ENCODE measurements at regions not wholly inside any gene's neighbourhood (a gene's known extent, or its start where the extent isn't known, plus 50 kb on each side); places are given as distances from the start of the nearest gene placed in this dataset.
"Not testable (repeated sequence)": the region's sequence is repeated elsewhere in the genome, so short reads cannot be mapped to it uniquely, and the experiment has no call there.

GRCh38 chr1:191695865-191696264 is 462.4 kb upstream of the RGS18 start:
- no peak for DNase-seq

GRCh38 chr1:191696354-191696753 is 461.9 kb upstream of the RGS18 start:
- DNase-seq: no peak

DNA sequence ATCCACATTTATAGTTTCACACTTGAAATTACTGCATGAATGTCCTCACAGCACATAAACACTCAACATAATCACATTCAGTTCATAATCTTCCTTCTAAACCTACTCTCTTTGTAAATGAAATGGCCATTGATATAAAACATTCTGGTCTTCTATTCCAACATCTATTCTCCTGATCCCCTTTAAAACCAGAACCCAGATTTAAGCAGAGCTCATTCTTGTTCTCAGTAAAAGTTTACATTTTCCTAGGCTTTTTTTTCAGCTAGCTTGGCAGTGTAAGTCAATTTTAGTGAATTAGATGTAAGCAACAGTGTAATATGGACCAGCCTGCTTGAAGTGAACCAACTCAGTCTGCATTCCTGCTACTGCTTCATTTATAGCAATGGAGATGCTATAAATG is 460.7 kb upstream of the RGS18 start:
- no peak for DNase-seq

DNA sequence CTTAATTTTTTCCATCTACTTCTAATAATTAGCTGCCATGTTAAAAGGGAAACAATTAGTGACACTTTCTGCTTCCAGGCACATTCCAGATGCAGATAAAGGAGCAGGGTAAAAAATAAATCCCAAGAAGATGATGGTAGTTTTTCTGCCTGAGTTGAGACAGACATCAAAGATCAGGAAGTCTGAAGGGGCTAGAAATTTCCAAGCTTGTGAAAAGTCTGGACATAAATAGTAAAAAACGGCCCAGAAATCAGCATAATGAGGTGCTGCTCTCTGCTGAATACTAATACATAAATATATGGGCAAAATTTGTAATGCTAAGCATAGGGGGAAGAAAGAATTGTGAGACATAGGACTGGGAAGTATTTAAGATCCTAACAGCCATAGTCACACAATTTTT is 460.0 kb upstream of the RGS18 start:
- no peak for DNase-seq

DNA sequence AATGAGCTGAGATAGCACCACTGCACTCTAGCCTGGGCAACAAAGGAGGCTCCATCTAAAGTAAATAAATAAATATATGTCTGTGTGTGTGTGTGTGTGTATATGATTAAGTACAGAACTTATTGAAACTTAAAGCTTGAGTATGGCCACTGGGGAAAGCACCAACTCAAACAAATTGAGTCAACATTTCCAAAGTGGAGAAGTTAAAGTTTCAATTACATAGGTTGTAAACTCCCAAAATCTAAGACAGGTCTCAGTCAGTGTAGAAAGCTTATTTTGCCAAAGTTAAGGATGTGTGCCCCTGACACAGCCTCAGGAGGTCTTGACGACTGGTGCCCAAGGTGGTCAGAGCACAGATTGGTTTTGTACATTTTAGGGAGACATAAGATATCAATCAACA is 458.9 kb upstream of the RGS18 start:
- no peak for DNase-seq

GRCh38 chr1:191700922-191701321 is 457.3 kb upstream of the RGS18 start:
- no peak for DNase-seq

- no peak for DNase-seq
Measured at GRCh38 chr1:191702124-191702523, 456.1 kb upstream of the RGS18 start.

GRCh38 chr1:191707288-191707687 is 451.0 kb upstream of the RGS18 start:
- no peak for DNase-seq

DNA sequence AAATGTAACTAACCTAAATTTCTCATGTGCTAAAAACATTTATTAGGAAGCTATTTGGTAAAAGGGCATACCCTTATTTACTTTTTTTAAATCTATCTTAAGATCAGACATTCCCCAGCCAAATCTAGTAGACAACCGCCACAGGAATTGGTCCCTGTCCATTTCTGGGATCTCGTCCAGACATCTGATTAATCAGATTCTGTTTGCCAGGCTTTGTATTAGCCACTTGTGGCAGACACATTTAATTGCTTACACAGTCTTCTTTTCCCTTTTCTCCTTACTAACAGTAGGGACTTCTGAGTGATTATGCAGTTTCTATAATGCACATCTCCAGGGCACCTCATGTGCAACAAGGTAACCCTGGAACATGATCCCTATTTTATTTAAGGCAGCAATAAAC is 449.0 kb upstream of the RGS18 start:
- no peak for DNase-seq

GRCh38 chr1:191711961-191712360 is 446.3 kb upstream of the RGS18 start:
- DNase-seq: no peak

GRCh38 chr1:191714845-191715244 is 443.4 kb upstream of the RGS18 start:
- DNase-seq: no peak

DNA sequence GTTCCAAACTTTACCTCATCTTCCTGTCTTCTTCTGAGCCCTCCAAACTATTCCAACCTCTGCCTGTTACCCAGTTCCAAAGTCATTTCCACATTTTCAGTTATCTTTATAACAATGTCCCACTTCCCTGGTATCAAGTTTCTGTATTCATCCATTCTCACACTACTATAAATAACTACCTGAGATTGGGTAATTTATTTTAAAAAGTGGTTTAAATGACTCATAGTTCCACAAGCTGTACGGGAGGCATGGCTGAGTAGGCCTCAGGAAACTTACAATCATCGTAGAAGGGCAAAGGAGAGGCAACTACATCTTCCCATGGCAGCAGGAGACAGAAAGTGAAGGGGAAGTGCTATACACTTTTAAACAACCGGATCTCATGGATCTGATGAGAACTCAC is 428.5 kb upstream of the RGS18 start:
- DNase-seq: no peak

- DNase-seq: not testable (repeated sequence)
Measured at GRCh38 chr1:191731608-191732302, 426.5 kb upstream of the RGS18 start.

GRCh38 chr1:191734321-191734720 is 423.9 kb upstream of the RGS18 start:
- DNase-seq: no peak

GRCh38 chr1:191739544-191739943 is 418.7 kb upstream of the RGS18 start:
- no peak for DNase-seq

DNA sequence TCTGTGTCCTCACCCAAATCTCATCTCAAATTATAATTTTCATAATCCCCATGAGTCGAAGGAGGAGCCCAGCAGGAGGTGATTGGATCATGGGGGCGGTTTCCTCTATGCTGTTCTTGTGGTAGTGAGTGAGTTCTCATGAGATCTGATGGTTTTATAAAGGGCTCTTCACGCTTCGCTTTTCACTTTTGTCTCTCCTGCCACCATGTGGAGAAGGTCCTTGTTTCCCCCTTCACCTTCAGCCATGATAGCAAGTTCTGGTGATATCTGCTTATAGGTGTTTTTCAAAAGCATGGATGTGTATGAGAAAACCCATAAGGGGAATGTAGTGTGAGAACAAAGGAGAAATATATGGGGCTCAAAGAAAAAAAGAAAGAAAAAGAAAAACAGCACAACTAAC is 405.9 kb upstream of the RGS18 start:
- no peak for DNase-seq

DNA sequence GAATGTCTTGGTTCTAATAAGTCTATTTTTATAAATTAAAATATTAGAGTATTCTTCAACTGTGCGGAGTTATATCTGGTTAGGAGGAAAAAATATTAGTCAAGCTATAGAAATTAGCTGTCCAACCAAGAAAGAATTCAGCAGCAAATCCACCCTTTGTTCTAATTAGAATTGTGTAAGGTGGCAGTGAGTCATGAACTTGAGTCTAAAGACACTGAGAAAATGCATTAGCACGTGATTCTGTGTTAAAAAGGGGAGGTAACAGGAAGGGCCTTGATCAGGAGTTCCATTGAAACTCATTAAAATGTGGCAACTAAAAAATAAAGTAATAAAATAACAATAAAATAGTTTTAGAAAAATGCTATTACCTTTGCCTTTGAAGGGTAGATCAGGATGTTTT is 398.2 kb upstream of the RGS18 start:
- no peak for DNase-seq

- DNase-seq: no peak
Measured at GRCh38 chr1:191788551-191788950, 369.7 kb upstream of the RGS18 start.

GRCh38 chr1:191798178-191798577 is 360.1 kb upstream of the RGS18 start:
- no peak for DNase-seq

DNA sequence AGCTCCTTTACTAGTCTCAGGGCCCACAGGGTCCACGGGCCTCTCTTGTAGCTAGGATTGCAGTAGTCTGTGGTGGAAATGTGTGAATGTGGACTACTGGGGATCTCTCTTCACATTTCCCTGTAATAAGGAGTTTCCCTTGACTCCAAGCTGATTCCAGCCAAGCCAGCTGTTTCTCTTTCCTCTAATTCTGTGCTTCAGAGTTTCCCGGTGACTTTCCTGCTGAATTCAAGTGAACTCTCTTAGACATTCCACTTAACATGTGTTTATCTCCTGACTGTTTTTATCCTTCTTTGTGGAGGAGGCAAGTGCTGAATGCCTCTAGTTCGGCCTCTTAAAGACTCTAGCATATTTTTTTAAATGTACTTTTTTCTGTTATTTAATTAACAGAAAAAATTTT is 354.0 kb upstream of the RGS18 start:
- no peak for DNase-seq

DNA sequence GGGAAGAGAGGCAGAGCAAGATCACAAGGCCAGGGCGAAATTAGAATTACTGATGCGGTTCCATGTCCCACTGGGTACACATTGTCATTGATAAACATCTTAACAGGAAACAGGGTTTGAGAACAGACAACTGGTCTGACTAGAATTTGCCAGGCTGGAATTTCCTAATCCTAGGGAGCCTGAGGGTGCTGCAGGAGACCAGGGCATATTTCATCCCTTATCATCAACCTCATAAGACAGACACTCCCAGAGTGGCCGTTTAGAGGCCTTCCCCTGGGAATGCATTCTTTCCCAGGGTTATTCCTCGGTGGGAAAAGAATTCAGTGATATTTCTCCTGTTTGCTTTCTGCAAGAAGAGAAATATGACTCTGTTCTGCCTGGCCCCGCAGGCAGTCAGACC is 344.7 kb upstream of the RGS18 start:
- DNase-seq: not testable (repeated sequence)

GRCh38 chr1:191818198-191818597 is 340.1 kb upstream of the RGS18 start:
- DNase-seq: no peak

GRCh38 chr1:191831572-191831971 is 326.7 kb upstream of the RGS18 start:
- DNase-seq: no peak

- DNase-seq: no peak
Measured at GRCh38 chr1:191839891-191840290, 318.4 kb upstream of the RGS18 start.

DNA sequence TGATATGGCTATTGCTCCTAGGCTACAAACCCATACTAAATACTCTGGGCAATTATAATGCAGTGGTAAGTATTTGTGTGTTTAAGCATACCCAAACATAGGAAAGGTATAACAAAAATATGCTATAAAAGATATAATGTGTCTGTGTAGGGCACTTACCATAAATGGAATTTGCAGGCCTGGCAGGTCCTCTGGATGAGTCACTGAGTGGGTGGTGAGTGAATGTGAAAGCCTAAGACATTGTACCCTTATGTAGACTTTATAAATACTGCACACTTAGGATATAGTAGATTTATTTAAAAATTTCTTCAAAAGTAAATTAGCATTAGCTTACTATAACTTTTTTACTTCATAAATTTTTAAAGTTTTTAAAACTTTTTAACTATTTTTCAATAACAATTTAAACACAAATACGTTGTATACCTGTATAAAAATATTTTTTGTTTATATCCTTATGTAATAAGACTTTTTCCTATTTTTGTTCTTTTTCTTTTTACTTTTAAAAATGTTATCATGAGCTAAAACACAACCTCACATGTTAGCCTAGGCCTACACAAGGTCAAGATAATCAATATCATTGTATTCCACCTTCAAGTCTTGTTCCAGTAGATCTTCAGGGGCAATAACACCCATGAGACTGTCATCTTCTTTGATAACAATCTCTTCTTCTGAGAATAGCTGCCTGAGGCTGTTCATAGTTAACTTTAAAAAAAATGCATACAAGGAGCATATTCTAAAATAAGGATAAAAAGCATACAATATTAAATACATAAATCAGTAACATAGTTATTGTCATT is 306.3 kb upstream of the RGS18 start:
- DNase-seq: no peak

All from NCI-H1092 (cell line).